Endothelial cell (in vitro differentiated cells): ENCODE measurements at regions not wholly inside any gene's neighbourhood (a gene's known extent, or its start where the extent isn't known, plus 50 kb on each side); places are given as distances from the start of the nearest gene placed in this dataset.
A peak's percentile ranks its signal among the peaks of the same experiment; 100 is the strongest.
"Not testable (repeated sequence)": the region's sequence is repeated elsewhere in the genome, so short reads cannot be mapped to it uniquely, and the experiment has no call there.

Experiments
- DNase-seq: peaks from one replicate; pipeline ENCODE4 v3.0.0; 2021; ENCODE audit warnings: low spot score
- H3K27ac Mint-ChIP-seq: one replicate; pipeline ENCODE4 v1.8.0; 2021; ENCODE audit warnings: mixed read lengths, inconsistent platforms; ENCODE audit not compliant: unreplicated experiment
- H3K27me3 Mint-ChIP-seq: one replicate; pipeline ENCODE4 v1.8.0; 2021; ENCODE audit warnings: mild to moderate bottlenecking, moderate library complexity, mixed read lengths, inconsistent platforms; ENCODE audit not compliant: unreplicated experiment
- H3K36me3 Mint-ChIP-seq: one replicate; pipeline ENCODE4 v1.8.0; 2021; ENCODE audit warnings: mild to moderate bottlenecking, low read depth, mixed read lengths, inconsistent platforms; ENCODE audit not compliant: unreplicated experiment
- H3K4me1 Mint-ChIP-seq: one replicate; pipeline ENCODE4 v1.8.0; 2021; ENCODE audit warnings: mild to moderate bottlenecking, mixed read lengths, inconsistent platforms; ENCODE audit not compliant: unreplicated experiment
- H3K4me3 Mint-ChIP-seq: one replicate; pipeline ENCODE4 v1.8.0; 2021; ENCODE audit warnings: mild to moderate bottlenecking, mixed read lengths, inconsistent platforms; ENCODE audit not compliant: unreplicated experiment
- H3K9me3 Mint-ChIP-seq: one replicate; pipeline ENCODE4 v1.8.0; 2021; ENCODE audit warnings: mixed read lengths, inconsistent platforms; ENCODE audit not compliant: unreplicated experiment
- CTCF ChIP-seq: fragments of 200-600 bp; sonication (generic); IDR thresholded peaks from one replicate; pipeline ENCODE4 v1.5.0; 2021; ENCODE audit warnings: antibody characterized with exemption; ENCODE audit not compliant: unreplicated experiment

- H3K4me3 Mint-ChIP-seq: no peak overlapping the region
- H3K9me3 Mint-ChIP-seq: peaks cover 4% of the 10 kb centered on the region
- H3K36me3 Mint-ChIP-seq: no peaks in the 10 kb centered on the region
- no peak overlapping the region for H3K27ac Mint-ChIP-seq
- DNase-seq: no peak
- H3K4me1 Mint-ChIP-seq: no peaks in the 10 kb centered on the region
- no peaks in the 10 kb centered on the region for H3K27me3 Mint-ChIP-seq
- TF ChIP-seq CTCF: no peak
These were observed 76.6 kb downstream of the YTHDF1 start for GRCh38 chr20:63139356-63139755.

DNA sequence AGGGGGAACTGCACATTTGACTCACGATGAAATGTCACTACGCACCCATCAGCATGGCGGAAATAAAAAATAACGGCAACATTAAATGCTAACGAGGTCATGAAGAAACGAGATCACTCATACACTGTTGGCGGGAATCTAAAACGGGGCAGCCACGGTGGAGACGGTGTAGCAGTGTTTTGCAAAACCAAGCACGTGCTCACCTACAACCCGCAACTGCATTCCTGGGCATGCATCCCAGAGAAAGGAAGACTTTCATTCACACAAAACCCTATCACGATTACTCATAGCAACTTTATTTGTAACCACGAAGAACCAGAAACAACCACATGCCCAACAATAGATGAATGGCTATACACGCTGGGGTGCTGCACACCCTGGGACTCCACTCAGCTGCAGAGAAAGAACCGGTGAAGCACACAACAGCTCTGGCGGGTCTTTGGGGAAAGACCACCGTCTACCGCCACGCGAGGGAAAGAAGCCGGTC is 77.0 kb downstream of the YTHDF1 start:
- no peaks in the 10 kb centered on the region for H3K36me3 Mint-ChIP-seq
- no peak for DNase-seq
- H3K9me3 Mint-ChIP-seq: peaks cover 4% of the 10 kb centered on the region
- H3K27ac Mint-ChIP-seq: peak overlapping the region; percentile 16
- H3K4me3 Mint-ChIP-seq: no peak overlapping the region
- H3K27me3 Mint-ChIP-seq: no peaks in the 10 kb centered on the region
- no peak for TF ChIP-seq CTCF
- H3K4me1 Mint-ChIP-seq: no peaks in the 10 kb centered on the region

- H3K4me1 Mint-ChIP-seq: no peaks in the 10 kb centered on the region
- no peak for DNase-seq
- no peaks in the 10 kb centered on the region for H3K36me3 Mint-ChIP-seq
- no peak overlapping the region for H3K27ac Mint-ChIP-seq
- no peaks in the 10 kb centered on the region for H3K27me3 Mint-ChIP-seq
- peaks cover under 1% of the 10 kb centered on the region for H3K9me3 Mint-ChIP-seq
- no peak for TF ChIP-seq CTCF
- H3K4me3 Mint-ChIP-seq: no peak overlapping the region
These were observed 78.0 kb downstream of the YTHDF1 start for GRCh38 chr20:63137851-63138415.

DNA sequence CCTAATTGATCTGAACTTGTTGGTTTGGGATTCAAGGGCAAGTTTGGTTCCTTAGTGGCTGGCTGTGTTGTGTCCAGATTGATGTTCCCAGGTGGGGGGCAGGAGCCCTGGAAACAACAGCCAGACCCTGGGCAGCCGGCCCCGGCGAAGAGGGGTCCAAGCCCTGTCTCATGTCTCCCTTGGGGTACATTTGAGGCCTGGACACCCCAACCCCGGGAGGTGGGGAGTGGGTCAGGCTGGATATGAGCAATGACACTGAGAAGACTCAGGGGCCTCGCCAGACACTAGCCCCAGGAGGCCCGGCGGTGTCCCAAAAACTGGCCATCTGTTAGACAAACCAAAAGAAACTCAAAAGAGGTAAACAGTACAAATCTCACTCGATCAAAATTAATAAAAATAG is 79.6 kb downstream of the YTHDF1 start:
- no peak for DNase-seq
- no peaks in the 10 kb centered on the region for H3K36me3 Mint-ChIP-seq
- no peak overlapping the region for H3K27ac Mint-ChIP-seq
- no peaks in the 10 kb centered on the region for H3K27me3 Mint-ChIP-seq
- TF ChIP-seq CTCF: no peak
- no peaks in the 10 kb centered on the region for H3K4me1 Mint-ChIP-seq
- H3K9me3 Mint-ChIP-seq: no peaks in the 10 kb centered on the region
- H3K4me3 Mint-ChIP-seq: no peak overlapping the region

GRCh38 chr20:63135411-63135810 is 80.5 kb downstream of the YTHDF1 start:
- H3K4me1 Mint-ChIP-seq: no peaks in the 10 kb centered on the region
- no peak overlapping the region for H3K27ac Mint-ChIP-seq
- H3K9me3 Mint-ChIP-seq: no peaks in the 10 kb centered on the region
- no peak overlapping the region for H3K4me3 Mint-ChIP-seq
- H3K36me3 Mint-ChIP-seq: no peaks in the 10 kb centered on the region
- DNase-seq: no peak
- H3K27me3 Mint-ChIP-seq: no peaks in the 10 kb centered on the region
- no peak for TF ChIP-seq CTCF

DNA sequence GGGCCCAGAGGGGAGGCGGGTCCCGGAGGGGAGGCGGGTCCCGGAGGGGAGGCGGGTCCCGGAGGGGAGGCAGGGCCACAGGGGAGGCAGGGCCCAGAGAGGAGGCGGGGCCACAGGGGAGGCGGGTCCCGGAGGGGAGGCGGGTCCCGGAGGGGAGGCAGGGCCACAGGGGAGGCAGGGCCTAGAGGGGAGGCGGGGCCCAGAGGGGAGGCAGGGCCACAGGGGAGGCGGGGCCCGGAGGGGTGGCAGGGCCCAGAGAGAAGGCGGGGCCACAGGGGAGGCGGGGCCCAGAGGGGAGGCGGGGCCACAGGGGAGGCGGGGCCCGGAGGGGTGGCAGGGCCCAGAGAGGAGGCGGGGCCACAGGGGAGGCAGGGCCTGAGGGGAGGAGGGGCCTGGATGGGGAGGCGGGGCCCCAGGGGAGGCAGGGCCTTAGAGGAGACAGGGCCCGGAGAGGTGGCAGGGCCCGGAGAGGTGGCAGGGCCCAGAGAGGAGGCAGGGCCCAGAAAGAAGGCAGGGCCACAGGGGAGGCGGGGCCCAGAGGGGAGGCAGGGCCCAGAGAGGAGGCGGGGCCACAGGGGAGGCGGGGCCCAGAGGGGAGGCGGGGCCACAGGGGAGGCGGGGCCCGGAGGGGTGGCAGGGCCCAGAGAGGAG is 81.1 kb downstream of the YTHDF1 start:
- not testable (repeated sequence) for H3K27me3 Mint-ChIP-seq, H3K27ac Mint-ChIP-seq, H3K4me1 Mint-ChIP-seq, H3K4me3 Mint-ChIP-seq, DNase-seq, H3K9me3 Mint-ChIP-seq, H3K36me3 Mint-ChIP-seq
